HG02840 (cell line): ENCODE measurements at regions not wholly inside any gene's neighbourhood (a gene's known extent, or its start where the extent isn't known, plus 50 kb on each side); places are given as distances from the start of the nearest gene placed in this dataset.
"Not testable (repeated sequence)": the region's sequence is repeated elsewhere in the genome, so short reads cannot be mapped to it uniquely, and the experiment has no call there.

Source experiments
- ATAC-seq: cut with Tn5 transposase; IDR thresholded peaks from one replicate; pipeline ENCODE4 v1.9.1; 2021; ENCODE audit warnings: mild to moderate bottlenecking, moderate library complexity, moderate number of reproducible peaks; ENCODE audit not compliant: unreplicated experiment, low FRiP score

- ATAC-seq, result no peak
Observed at GRCh38 chr5:159571501-159572244, 241.4 kb upstream of the IL12B start.

- no peak for ATAC-seq
Observed at GRCh38 chr5:159576902-159577301, 246.6 kb upstream of the IL12B start.

- no peak for ATAC-seq
Observed at GRCh38 chr5:159581502-159582249, 251.4 kb upstream of the IL12B start.

- no peak for ATAC-seq
Observed at GRCh38 chr5:159582756-159583541, 252.7 kb upstream of the IL12B start.

- ATAC-seq, result no peak
Observed at GRCh38 chr5:159586921-159587320, 256.6 kb upstream of the IL12B start.

- no peak for ATAC-seq
Observed at GRCh38 chr5:159588941-159589340, 258.7 kb upstream of the IL12B start.

GRCh38 chr5:159593518-159594073, 263.3 kb upstream of the IL12B start:
- ATAC-seq, result no peak

- not testable (repeated sequence) for ATAC-seq
Observed at GRCh38 chr5:159595561-159595960, 265.3 kb upstream of the IL12B start.

GRCh38 chr5:159601216-159601615, 270.9 kb upstream of the IL12B start:
- no peak for ATAC-seq

- ATAC-seq, result no peak
Observed at GRCh38 chr5:159602434-159602833, 272.1 kb upstream of the IL12B start.

- no peak for ATAC-seq
Observed at GRCh38 chr5:159605585-159605984, 275.3 kb upstream of the IL12B start.

- ATAC-seq, result no peak
Observed at GRCh38 chr5:159609359-159609758, 279.1 kb upstream of the IL12B start.

- no peak for ATAC-seq
Observed at GRCh38 chr5:159610966-159611579, 280.8 kb upstream of the IL12B start.

GRCh38 chr5:159616952-159617351, 286.7 kb upstream of the IL12B start:
- ATAC-seq, result no peak

- ATAC-seq, result no peak
Observed at GRCh38 chr5:159619826-159620225, 289.5 kb upstream of the IL12B start.

- no peak for ATAC-seq
Observed at GRCh38 chr5:159620853-159621540, 290.7 kb upstream of the IL12B start.

GRCh38 chr5:159628703-159629102, 287.6 kb upstream of the ADRA1B start:
- no peak for ATAC-seq

GRCh38 chr5:159629158-159629557, 287.1 kb upstream of the ADRA1B start:
- ATAC-seq, result no peak

GRCh38 chr5:159630545-159630944, 285.7 kb upstream of the ADRA1B start:
- ATAC-seq, result no peak

GRCh38 chr5:159631001-159631400, 285.3 kb upstream of the ADRA1B start:
- ATAC-seq, result no peak
